ENCODE measurements at regions not wholly inside any gene's neighbourhood (a gene's known extent, or its start where the extent isn't known, plus 50 kb on each side); places are given as distances from the start of the nearest gene placed in this dataset.

DNA sequence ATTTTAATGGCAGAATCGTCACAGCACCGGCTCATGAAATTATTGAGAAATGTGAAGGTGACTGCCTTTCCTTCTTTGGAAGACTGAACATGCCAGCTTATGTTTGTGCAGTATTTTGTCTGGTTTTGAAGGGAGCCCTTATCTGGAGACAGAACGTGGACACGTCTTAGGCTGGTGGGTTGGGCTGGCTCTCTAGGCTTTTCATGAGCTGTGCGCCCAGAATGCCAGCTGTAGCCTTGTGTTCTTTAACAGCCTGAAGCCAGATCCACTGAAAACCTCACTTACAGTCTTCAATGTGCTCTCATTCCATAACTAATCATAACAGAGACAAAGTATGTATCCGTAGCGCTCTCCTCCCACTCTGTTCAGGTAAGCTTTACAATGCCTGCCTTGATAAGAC is 184.4 kb upstream of the HTR2A start:
- TF ChIP-seq CTCF (IDR thresholded peaks at IDR 0.05; ENCODE audit: insufficient read depth, low read depth, low read length) (no peak), EZH2 (IDR thresholded peaks at IDR 0.05; ENCODE audit: insufficient read depth, low read length) (no peak)

Measured in astrocyte (in vitro differentiated cells and primary cell).